GM12878 (cell line): ENCODE measurements at regions not wholly inside any gene's neighbourhood (a gene's known extent, or its start where the extent isn't known, plus 50 kb on each side); places are given as distances from the start of the nearest gene placed in this dataset.

Experiments
- ATAC-seq: fragments of 200-7000 bp; cut with Tn5 transposase; 3 replicates; pipeline ENCODE4 v1.9.1; 2020; ENCODE audit warnings: mild to moderate bottlenecking, moderate library complexity
- BruUV-seq: library from RNA; stranded (reverse); fragments of 400-500 nt; replicated peaks from 2 replicates; lab custom pipeline; 2021; lab: Mats Ljungman, UMichigan
- CTCF ChIA-PET: fragments of 300-600 bp; sonication (Branson Sonifier 250); formaldehyde crosslinking; extraction: SDS; loops from one replicate; lab custom pipeline; 2021; ENCODE audit warnings: inconsistent platforms; lab: Yijun Ruan, JAX
- POLR2A ChIA-PET: fragments of 350-600 bp; formaldehyde crosslinking; extraction: SDS; loops from one replicate; lab custom pipeline; 2021; ENCODE audit warnings: inconsistent platforms; lab: Charles Lee
- RAD21 ChIA-PET: fragments of 300-600 bp; sonication (Branson Sonifier 250); formaldehyde crosslinking; loops from one replicate; lab custom pipeline; 2023; ENCODE audit warnings: antibody characterized with exemption; ENCODE audit not compliant: unreplicated experiment; lab: Charles Lee
- SMC1A ChIA-PET: fragments of 300-600 bp; sonication (Branson Sonifier 250); formaldehyde crosslinking; loops from one replicate; lab custom pipeline; 2023; ENCODE audit not compliant: unreplicated experiment, uncharacterized antibody; lab: Charles Lee
- DNase-seq: peaks from one replicate; pipeline ENCODE4 v3.0.0-alpha.2; 2011; ENCODE audit warnings: low read depth, low spot score
- FAIRE-seq: peaks from 3 replicates; lab custom pipeline; 2011; peaks lifted over from hg19 to GRCh38; lab: Jason Lieb, UNC
- H2AFZ ChIP-seq: 2 replicates; pipeline ENCODE4 v1.6.0; 2011; ENCODE audit warnings: low read depth, low read length, control low read depth; ENCODE audit not compliant: control insufficient read depth
- H3K27ac ChIP-seq: 2 replicates; pipeline ENCODE4 v1.5.1; 2011; ENCODE audit warnings: control low read depth; ENCODE audit not compliant: control insufficient read depth, insufficient read depth
- H3K27me3 ChIP-seq, 2 experiments: replicated peaks in 1 of 2; 2 replicates each; pipeline versions ENCODE4 v1.6.0 to v1.6.1; 2011; ENCODE audit warnings: low read length in 1 of 2; ENCODE audit not compliant: control insufficient read depth in 2 of 2, insufficient read depth in 2 of 2
- H3K36me3 ChIP-seq, 2 experiments: 2 replicates each; pipeline ENCODE4 v1.5.1; 2011; ENCODE audit warnings: low read length in 1 of 2; ENCODE audit not compliant: control insufficient read depth in 2 of 2, insufficient read depth in 2 of 2
- H3K4me1 ChIP-seq: 2 replicates; pipeline ENCODE4 v1.6.1; 2011; ENCODE audit warnings: mild to moderate bottlenecking, low read length, moderate library complexity, mixed read lengths; ENCODE audit not compliant: control insufficient read depth, insufficient read depth
- H3K4me2 ChIP-seq: 2 replicates; pipeline ENCODE4 v1.6.0; 2011; ENCODE audit warnings: control low read depth; ENCODE audit not compliant: control insufficient read depth, insufficient read depth
- H3K4me3 ChIP-seq: fragments of 200-600 bp; sonication (generic); 2 replicates; pipeline ENCODE4 v1.5.1; 2016
- H3K79me2 ChIP-seq: 2 replicates; pipeline ENCODE4 v1.6.0; 2011; ENCODE audit warnings: low read length; ENCODE audit not compliant: control insufficient read depth, insufficient read depth
- H3K9ac ChIP-seq: 2 replicates; pipeline ENCODE4 v1.8.0; 2011; ENCODE audit warnings: low read length, control low read depth, mixed read lengths; ENCODE audit not compliant: control insufficient read depth, insufficient read depth
- H3K9me3 ChIP-seq: replicated peaks from 3 replicates; pipeline ENCODE4 v1.5.1; 2011; ENCODE audit warnings: mild to moderate bottlenecking, low read length; ENCODE audit not compliant: control insufficient read depth, insufficient read depth
- H4K20me1 ChIP-seq: 2 replicates; pipeline ENCODE4 v1.6.0; 2011; ENCODE audit not compliant: control insufficient read depth, insufficient read depth
- ASH2L ChIP-seq: fragments of 300-600, 200-600 bp; sonication (generic); IDR thresholded peaks from 2 replicates; pipeline ENCODE4 v1.6.1; 2017; ENCODE audit warnings: low read depth, mild to moderate bottlenecking, borderline replicate concordance
- BHLHE40 ChIP-seq, 2 experiments: fragments of 450-650 bp in 1 of 2; IDR thresholded peaks; 2 replicates each; pipeline ENCODE4 v1.6.1; 2011 to 2017; ENCODE audit warnings: low read depth in 2 of 2, borderline replicate concordance in 1 of 2, improper control_type of control experiment in 1 of 2, low read length in 1 of 2, mild to moderate bottlenecking in 1 of 2
- CBX3 ChIP-seq: fragments of 200-600 bp; sonication (generic); IDR thresholded peaks from 2 replicates; pipeline ENCODE4 v1.6.1; 2016; ENCODE audit warnings: low read depth, borderline replicate concordance
- FOS ChIP-seq: IDR thresholded peaks from 3 replicates; pipeline ENCODE4 v1.6.1; 2011; ENCODE audit warnings: borderline replicate concordance; ENCODE audit not compliant: insufficient read length; ENCODE audit errors: extremely low read depth
- IRF4 ChIP-seq: IDR thresholded peaks from 2 replicates; pipeline ENCODE4 v1.6.1; 2011; ENCODE audit warnings: low read depth, low read length
- KAT2A ChIP-seq: conservative IDR thresholded peaks from 2 replicates; pipeline ENCODE4 v1.6.1; 2011; ENCODE audit warnings: low read depth, low read length; ENCODE audit not compliant: control insufficient read depth
- RCOR1 ChIP-seq: conservative IDR thresholded peaks from 2 replicates; pipeline ENCODE4 v1.6.1; 2012; ENCODE audit warnings: low read depth, low read length, improper control_type of control experiment
- RELA ChIP-seq: fragments of 450-650 bp; IDR thresholded peaks from 2 replicates; pipeline ENCODE4 v1.8.0; 2014; ENCODE audit warnings: borderline replicate concordance; ENCODE audit not compliant: partially characterized antibody
- SP1 ChIP-seq: IDR thresholded peaks from one replicate; pipeline ENCODE4 v1.6.1; 2011; ENCODE audit warnings: low read depth, low read length
- SUPT20H ChIP-seq: IDR thresholded peaks from 2 replicates; pipeline ENCODE4 v1.6.1; 2011; ENCODE audit warnings: low read depth, mild to moderate bottlenecking, low read length, moderate library complexity, borderline replicate concordance; ENCODE audit not compliant: control insufficient read depth
- USF2 ChIP-seq: IDR thresholded peaks from 2 replicates; pipeline ENCODE4 v1.6.1; 2011; ENCODE audit warnings: low read depth, low read length, improper control_type of control experiment, borderline replicate concordance
- YBX1 ChIP-seq: fragments of 450-650 bp; IDR thresholded peaks from 2 replicates; pipeline ENCODE4 v1.6.1; 2016; ENCODE audit warnings: antibody characterized with exemption
- ZNF274 ChIP-seq: IDR thresholded peaks from one replicate; pipeline ENCODE4 v1.8.0; 2011; ENCODE audit not compliant: insufficient read length, insufficient read depth
- WGBS: methylation state at CpG from one replicate; pipeline ENCODE4 v1.1.6; 2016; ENCODE audit warnings: low lambda C conversion rate; ENCODE audit not compliant: insufficient replicate concordance, insufficient coverage; ENCODE audit errors: missing lambda C conversion rate; 5-methylcytosine and 5-hydroxymethylcytosine counted together
- in situ Hi-C: fragments of 300-500 bp; cut with MboI; formaldehyde crosslinking; loops from 9 replicates; pipeline ENCODE4 v1.14.3; 2018; ENCODE audit warnings: mixed read lengths
- intact Hi-C: fragments of 100-400 bp; cut with micrococcal nuclease; formaldehyde crosslinking; loops from one replicate; pipeline ENCODE4 v1.14.2; 2022; ENCODE audit not compliant: unreplicated experiment
- TF ChIP-seq, protein P1 (sequence below): fragments of 450-650 bp; IDR thresholded peaks from 2 replicates; pipeline ENCODE4 v1.6.1; 2017; ENCODE audit warnings: low read depth, mild to moderate bottlenecking, moderate library complexity
- TF ChIP-seq, protein P2 (sequence below): fragments of 450-650 bp; IDR thresholded peaks from 2 replicates; pipeline ENCODE4 v1.6.1; 2017; ENCODE audit warnings: mild to moderate bottlenecking, low read depth, inconsistent platforms; ENCODE audit not compliant: poor library complexity, severe bottlenecking
- TF ChIP-seq, protein P3 (sequence below): IDR thresholded peaks from 2 replicates; pipeline ENCODE4 v1.6.1; 2012; ENCODE audit warnings: low read depth, low read length, improper control_type of control experiment

DNA sequence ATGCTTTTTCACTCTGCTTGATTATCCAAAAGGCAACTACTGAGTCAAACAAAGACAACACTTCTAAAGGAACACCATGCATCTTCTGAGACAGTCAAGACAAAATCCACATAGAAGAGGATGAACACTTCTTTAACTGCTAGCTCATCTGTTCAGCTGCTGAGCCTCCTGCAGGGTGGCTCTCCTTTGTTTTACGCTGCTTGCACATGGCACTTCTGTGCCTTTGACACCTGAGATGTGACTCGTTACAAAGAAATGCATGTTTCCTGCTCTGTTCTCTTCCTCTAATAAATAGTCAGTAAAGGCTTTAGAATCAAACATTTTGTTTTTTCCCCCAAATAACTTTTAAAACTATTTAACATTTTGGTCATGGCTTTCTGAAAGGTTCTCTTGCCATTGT is 1129.4 kb downstream of the TDRD15 start:
- ATAC-seq: no peak
- in situ Hi-C loops: no loop called here

More for the DNA sequence above, 1129.4 kb downstream of the TDRD15 start:
- CTCF ChIA-PET: no interaction called here
- DNase-seq (no peak), FAIRE-seq (no peak)
- 13% methylated on average over 2 of the region's 2 CpGs for WGBS
- no peak overlapping the region for H3K4me3 ChIP-seq
- no peaks in the 10 kb centered on the region for H3K9me3 ChIP-seq
- POLR2A ChIA-PET: no interaction called here
- no peak overlapping the region for H3K4me2 ChIP-seq
- TF ChIP-seq ASH2L (no peak), RELA (no peak), RCOR1 (no peak), YBX1 (no peak), IRF4 (no peak), KAT2A (no peak), SUPT20H (no peak), SP1 (no peak), BHLHE40 (IDR thresholded peaks at IDR 0.05; ENCODE audit: borderline replicate concordance in 1 of 2, low read depth in 2 of 2, low read length in 1 of 2) (no peak), ZNF274 (no peak), USF2 (no peak), CBX3 (no peak), FOS (no peak)
- TF ChIP-seq, protein P1, sequence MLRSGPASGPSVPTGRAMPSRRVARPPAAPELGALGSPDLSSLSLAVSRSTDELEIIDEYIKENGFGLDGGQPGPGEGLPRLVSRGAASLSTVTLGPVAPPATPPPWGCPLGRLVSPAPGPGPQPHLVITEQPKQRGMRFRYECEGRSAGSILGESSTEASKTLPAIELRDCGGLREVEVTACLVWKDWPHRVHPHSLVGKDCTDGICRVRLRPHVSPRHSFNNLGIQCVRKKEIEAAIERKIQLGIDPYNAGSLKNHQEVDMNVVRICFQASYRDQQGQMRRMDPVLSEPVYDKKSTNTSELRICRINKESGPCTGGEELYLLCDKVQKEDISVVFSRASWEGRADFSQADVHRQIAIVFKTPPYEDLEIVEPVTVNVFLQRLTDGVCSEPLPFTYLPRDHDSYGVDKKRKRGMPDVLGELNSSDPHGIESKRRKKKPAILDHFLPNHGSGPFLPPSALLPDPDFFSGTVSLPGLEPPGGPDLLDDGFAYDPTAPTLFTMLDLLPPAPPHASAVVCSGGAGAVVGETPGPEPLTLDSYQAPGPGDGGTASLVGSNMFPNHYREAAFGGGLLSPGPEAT: no peak
- TF ChIP-seq, protein P2, sequence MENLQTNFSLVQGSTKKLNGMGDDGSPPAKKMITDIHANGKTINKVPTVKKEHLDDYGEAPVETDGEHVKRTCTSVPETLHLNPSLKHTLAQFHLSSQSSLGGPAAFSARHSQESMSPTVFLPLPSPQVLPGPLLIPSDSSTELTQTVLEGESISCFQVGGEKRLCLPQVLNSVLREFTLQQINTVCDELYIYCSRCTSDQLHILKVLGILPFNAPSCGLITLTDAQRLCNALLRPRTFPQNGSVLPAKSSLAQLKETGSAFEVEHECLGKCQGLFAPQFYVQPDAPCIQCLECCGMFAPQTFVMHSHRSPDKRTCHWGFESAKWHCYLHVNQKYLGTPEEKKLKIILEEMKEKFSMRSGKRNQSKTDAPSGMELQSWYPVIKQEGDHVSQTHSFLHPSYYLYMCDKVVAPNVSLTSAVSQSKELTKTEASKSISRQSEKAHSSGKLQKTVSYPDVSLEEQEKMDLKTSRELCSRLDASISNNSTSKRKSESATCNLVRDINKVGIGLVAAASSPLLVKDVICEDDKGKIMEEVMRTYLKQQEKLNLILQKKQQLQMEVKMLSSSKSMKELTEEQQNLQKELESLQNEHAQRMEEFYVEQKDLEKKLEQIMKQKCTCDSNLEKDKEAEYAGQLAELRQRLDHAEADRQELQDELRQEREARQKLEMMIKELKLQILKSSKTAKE: no peak
- TF ChIP-seq, protein P3, sequence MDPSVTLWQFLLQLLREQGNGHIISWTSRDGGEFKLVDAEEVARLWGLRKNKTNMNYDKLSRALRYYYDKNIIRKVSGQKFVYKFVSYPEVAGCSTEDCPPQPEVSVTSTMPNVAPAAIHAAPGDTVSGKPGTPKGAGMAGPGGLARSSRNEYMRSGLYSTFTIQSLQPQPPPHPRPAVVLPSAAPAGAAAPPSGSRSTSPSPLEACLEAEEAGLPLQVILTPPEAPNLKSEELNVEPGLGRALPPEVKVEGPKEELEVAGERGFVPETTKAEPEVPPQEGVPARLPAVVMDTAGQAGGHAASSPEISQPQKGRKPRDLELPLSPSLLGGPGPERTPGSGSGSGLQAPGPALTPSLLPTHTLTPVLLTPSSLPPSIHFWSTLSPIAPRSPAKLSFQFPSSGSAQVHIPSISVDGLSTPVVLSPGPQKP: no peak
- SMC1A ChIA-PET: no interaction called here
- H3K27me3 ChIP-seq: no peaks in the 10 kb centered on the region
- no peaks in the 10 kb centered on the region for H3K79me2 ChIP-seq
- intact Hi-C loops: no loop called here
- no peak overlapping the region for H2AFZ ChIP-seq
- BruUV-seq: no TSS peak
- no peaks in the 10 kb centered on the region for H3K36me3 ChIP-seq
- no peaks in the 10 kb centered on the region for H3K4me1 ChIP-seq
- H3K27ac ChIP-seq: no peak overlapping the region
- H3K9ac ChIP-seq: no peak overlapping the region
- RAD21 ChIA-PET: no interaction called here
- H4K20me1 ChIP-seq: no peaks in the 10 kb centered on the region
